ENCODE measurements at regions not wholly inside any gene's neighbourhood (a gene's known extent, or its start where the extent isn't known, plus 50 kb on each side); places are given as distances from the start of the nearest gene placed in this dataset.

DNA sequence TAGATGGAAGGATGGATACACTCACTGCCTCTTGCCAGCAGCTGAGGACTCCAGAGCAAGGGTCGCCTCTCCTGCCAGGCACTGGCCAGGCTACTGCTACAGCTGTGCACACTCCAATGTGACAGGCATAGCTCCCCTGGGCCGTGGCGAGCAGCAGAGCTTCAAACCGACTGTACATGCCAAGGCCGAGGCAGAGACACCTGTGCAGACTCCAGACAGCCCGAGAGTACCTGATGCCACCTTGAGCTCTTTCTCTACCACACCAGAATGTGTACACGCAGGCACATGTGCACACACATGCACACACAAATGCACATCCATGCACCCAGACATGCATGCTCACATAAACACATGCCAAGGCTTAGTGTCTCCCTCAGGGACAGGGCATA is 508.3 kb upstream of the MYT1L start:
- TF ChIP-seq, protein P1, sequence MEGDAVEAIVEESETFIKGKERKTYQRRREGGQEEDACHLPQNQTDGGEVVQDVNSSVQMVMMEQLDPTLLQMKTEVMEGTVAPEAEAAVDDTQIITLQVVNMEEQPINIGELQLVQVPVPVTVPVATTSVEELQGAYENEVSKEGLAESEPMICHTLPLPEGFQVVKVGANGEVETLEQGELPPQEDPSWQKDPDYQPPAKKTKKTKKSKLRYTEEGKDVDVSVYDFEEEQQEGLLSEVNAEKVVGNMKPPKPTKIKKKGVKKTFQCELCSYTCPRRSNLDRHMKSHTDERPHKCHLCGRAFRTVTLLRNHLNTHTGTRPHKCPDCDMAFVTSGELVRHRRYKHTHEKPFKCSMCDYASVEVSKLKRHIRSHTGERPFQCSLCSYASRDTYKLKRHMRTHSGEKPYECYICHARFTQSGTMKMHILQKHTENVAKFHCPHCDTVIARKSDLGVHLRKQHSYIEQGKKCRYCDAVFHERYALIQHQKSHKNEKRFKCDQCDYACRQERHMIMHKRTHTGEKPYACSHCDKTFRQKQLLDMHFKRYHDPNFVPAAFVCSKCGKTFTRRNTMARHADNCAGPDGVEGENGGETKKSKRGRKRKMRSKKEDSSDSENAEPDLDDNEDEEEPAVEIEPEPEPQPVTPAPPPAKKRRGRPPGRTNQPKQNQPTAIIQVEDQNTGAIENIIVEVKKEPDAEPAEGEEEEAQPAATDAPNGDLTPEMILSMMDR (IDR thresholded peaks at IDR 0.05), result no peak
- DNase-seq (ENCODE audit: low spot score) (no peak), ATAC-seq (ENCODE audit: low FRiP score) (no peak)

GRCh38 chr2:2838548-2838845 is 507.4 kb upstream of the MYT1L start:
- no peak for ATAC-seq (ENCODE audit: low FRiP score)
- no peak for DNase-seq (ENCODE audit: low spot score)
- TF ChIP-seq, protein P1 (IDR thresholded peaks at IDR 0.05), result no peak

- no peak for DNase-seq (ENCODE audit: low spot score)
- TF ChIP-seq, protein P1 (IDR thresholded peaks at IDR 0.05), result no peak
- no peak for ATAC-seq (ENCODE audit: low FRiP score)
These were observed 506.9 kb upstream of the MYT1L start for GRCh38 chr2:2837746-2838547.

- DNase-seq (ENCODE audit: low spot score) (no peak), ATAC-seq (ENCODE audit: low FRiP score) (no peak)
- TF ChIP-seq, protein P1 (IDR thresholded peaks at IDR 0.05), result no peak
These were observed 505.4 kb upstream of the MYT1L start for GRCh38 chr2:2836343-2837070.

DNA sequence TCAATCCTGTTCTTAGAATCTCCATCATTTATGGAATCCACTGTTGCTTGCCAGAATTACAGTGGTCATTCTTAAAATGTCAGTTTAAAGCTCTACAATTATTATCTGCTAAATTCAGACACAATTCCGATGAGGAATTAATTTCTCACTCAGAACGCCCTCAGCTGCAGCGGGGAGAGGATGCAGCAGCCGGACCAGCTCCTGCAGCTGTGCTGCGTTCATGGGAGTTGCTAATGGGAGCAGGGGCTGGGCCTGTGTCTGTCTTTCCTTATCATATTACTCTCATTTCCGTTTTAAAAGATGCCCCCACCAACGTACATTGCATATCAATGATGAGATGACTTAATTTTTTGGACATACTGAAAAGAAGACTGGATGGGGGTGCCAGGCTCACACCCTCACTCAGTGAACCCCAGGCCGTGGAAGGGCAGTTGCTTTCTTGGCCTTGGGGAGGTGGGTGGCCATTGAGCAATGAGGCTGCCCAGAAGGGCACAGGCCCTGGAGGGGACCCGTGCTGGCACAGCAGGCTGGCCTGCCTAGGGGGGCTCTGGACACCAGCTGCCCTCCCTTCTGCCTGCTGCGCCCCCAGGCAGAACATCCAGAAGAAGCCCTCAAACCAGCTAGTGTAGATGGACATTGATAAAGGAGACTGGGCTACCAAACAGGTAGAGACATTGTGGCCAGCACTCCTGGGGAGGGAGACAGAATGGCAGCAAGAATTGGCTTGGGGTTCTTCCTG is 503.6 kb upstream of the MYT1L start:
- TF ChIP-seq, protein P1 (IDR thresholded peaks at IDR 0.05), result no peak
- DNase-seq (ENCODE audit: low spot score) (no peak), ATAC-seq (ENCODE audit: low FRiP score) (no peak)

GRCh38 chr2:2834105-2834504 is 503.0 kb upstream of the MYT1L start:
- ATAC-seq (ENCODE audit: low FRiP score), result no peak
- no peak for DNase-seq (ENCODE audit: low spot score)
- TF ChIP-seq, protein P1 (IDR thresholded peaks at IDR 0.05), result no peak
